RWPE2 (cell line): ENCODE measurements at regions not wholly inside any gene's neighbourhood (a gene's known extent, or its start where the extent isn't known, plus 50 kb on each side); places are given as distances from the start of the nearest gene placed in this dataset.

ENCODE experiments used
- ATAC-seq: fragments of 200-7000 bp; cut with Tn5 transposase; 3 replicates; pipeline ENCODE4 v1.9.1; 2021; ENCODE audit warnings: low read depth
- DNase-seq: peaks from one replicate; pipeline ENCODE4 v3.0.0-alpha.2; 2020; ENCODE audit warnings: low spot score
- H3K27ac ChIP-seq: fragments of 450-650 bp; 2 replicates; pipeline ENCODE4 v1.5.1; 2017; ENCODE audit warnings: mild to moderate bottlenecking; ENCODE audit not compliant: poor library complexity, severe bottlenecking
- H3K27me3 ChIP-seq: fragments of 250-450 bp; sonication (Bioruptor Pico); 2 replicates; pipeline ENCODE4 v1.5.1; 2021; ENCODE audit warnings: mild to moderate bottlenecking, moderate library complexity; ENCODE audit not compliant: insufficient read depth, poor library complexity, severe bottlenecking
- H3K36me3 ChIP-seq: fragments of 250-450 bp; sonication (Bioruptor Pico); 2 replicates; pipeline ENCODE4 v1.5.1; 2020; ENCODE audit warnings: low read depth, mild to moderate bottlenecking, moderate library complexity
- H3K4me1 ChIP-seq: fragments of 250-450 bp; sonication (Bioruptor Pico); 2 replicates; pipeline ENCODE4 v1.5.1; 2021; ENCODE audit warnings: mild to moderate bottlenecking, moderate library complexity; ENCODE audit not compliant: insufficient read depth, poor library complexity, severe bottlenecking
- H3K4me3 ChIP-seq: fragments of 250-450 bp; sonication (Bioruptor Pico); 2 replicates; pipeline ENCODE4 v1.5.1; 2021; ENCODE audit warnings: mild to moderate bottlenecking, moderate library complexity; ENCODE audit not compliant: severe bottlenecking
- H3K9me3 ChIP-seq: fragments of 250-450 bp; sonication (Bioruptor Pico); 2 replicates; pipeline ENCODE4 v1.5.1; 2021; ENCODE audit warnings: mild to moderate bottlenecking, moderate library complexity; ENCODE audit not compliant: severe bottlenecking
- TF ChIP-seq, protein P1 (sequence below): fragments of 450-650 bp; IDR thresholded peaks from one replicate; pipeline ENCODE4 v1.5.1; 2017; ENCODE audit warnings: mild to moderate bottlenecking, moderate library complexity; ENCODE audit not compliant: poor library complexity, severe bottlenecking

GRCh38 chr1:215502081-215502480, 65.0 kb upstream of the KCTD3 start:
- H3K4me3 ChIP-seq: no peak overlapping the region
- no peaks in the 10 kb centered on the region for H3K4me1 ChIP-seq
- no peaks in the 10 kb centered on the region for H3K9me3 ChIP-seq
- no peak for ATAC-seq
- no peak overlapping the region for H3K27ac ChIP-seq
- H3K27me3 ChIP-seq: no peaks in the 10 kb centered on the region
- TF ChIP-seq, protein P1, sequence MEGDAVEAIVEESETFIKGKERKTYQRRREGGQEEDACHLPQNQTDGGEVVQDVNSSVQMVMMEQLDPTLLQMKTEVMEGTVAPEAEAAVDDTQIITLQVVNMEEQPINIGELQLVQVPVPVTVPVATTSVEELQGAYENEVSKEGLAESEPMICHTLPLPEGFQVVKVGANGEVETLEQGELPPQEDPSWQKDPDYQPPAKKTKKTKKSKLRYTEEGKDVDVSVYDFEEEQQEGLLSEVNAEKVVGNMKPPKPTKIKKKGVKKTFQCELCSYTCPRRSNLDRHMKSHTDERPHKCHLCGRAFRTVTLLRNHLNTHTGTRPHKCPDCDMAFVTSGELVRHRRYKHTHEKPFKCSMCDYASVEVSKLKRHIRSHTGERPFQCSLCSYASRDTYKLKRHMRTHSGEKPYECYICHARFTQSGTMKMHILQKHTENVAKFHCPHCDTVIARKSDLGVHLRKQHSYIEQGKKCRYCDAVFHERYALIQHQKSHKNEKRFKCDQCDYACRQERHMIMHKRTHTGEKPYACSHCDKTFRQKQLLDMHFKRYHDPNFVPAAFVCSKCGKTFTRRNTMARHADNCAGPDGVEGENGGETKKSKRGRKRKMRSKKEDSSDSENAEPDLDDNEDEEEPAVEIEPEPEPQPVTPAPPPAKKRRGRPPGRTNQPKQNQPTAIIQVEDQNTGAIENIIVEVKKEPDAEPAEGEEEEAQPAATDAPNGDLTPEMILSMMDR: no peak
- no peak for DNase-seq
- no peaks in the 10 kb centered on the region for H3K36me3 ChIP-seq

DNA sequence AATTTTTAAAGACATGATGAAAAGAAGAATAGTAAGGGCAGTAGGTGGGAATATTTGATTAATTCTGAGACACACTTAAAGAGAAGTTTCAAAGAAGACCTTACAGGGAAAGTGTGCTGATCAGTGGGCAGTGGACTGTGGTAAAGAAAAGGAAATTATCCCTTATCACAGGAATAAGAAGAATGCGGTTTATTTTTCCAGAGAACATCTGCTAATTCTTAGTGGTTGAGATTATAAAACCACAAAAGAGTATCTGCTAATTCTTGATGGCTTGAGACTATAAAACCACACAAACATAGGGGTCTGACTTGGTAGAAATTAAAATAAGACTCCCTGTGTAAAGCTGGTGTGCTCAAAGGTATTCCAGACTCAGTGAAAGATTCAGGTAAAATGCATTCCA, 60.0 kb upstream of the KCTD3 start:
- TF ChIP-seq, protein P1: no peak
- DNase-seq: no peak
- Histone ChIP-seq H3K27ac (no peak overlapping the region), H3K27me3 (no peaks in the 10 kb centered on the region), H3K4me3 (no peak overlapping the region), H3K36me3 (no peaks in the 10 kb centered on the region), H3K4me1 (no peaks in the 10 kb centered on the region), H3K9me3 (no peaks in the 10 kb centered on the region)
- ATAC-seq: no peak

DNA sequence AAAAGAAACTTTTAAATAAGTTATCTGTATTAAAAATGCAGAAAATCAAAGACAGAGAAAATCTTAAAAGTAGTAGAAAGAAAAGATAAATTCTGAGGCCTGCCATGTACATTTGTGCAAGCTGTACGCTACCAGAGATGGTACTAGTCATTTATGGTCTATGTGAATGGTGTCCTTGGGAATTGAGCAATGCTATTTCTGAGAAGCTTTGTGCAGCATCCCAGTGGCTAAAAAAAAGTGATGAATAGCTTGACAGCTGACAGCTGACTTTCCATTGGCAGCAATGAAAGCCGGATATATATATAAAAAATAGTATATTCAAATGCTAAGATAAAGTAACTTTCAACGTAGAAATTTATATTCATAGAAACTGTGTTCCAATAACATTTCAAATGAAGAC, 58.8 kb upstream of the KCTD3 start:
- H3K36me3 ChIP-seq: no peaks in the 10 kb centered on the region
- no peak overlapping the region for H3K4me3 ChIP-seq
- ATAC-seq (no peak), DNase-seq (no peak)
- no peaks in the 10 kb centered on the region for H3K9me3 ChIP-seq
- H3K27ac ChIP-seq: no peak overlapping the region
- TF ChIP-seq, protein P1: no peak
- no peaks in the 10 kb centered on the region for H3K27me3 ChIP-seq
- no peaks in the 10 kb centered on the region for H3K4me1 ChIP-seq
